ENCODE measurements at regions not wholly inside any gene's neighbourhood (a gene's known extent, or its start where the extent isn't known, plus 50 kb on each side); places are given as distances from the start of the nearest gene placed in this dataset.

DNA sequence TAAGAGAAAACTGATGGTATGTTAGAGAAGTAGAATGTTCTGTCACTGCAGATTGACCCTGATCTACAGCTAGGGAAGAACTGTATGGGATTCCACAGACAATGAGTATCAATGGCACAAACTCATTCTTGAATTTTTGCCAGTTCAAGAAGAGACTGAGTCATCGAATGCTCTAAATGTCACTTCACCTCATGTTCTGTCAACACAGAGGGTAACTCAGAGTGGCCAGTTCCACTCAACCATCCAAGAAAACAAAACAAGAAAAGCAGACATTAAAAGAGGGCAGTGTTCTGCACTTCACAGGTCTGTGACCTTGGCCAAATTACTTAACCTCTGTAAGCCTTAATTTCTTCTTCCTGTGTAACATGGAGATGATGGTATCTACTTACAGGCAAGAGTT lies 132.2 kb upstream of the HMHB1 start (continued):
- no peak for TF ChIP-seq ZFP62 (CRISPR knock-in tag; IDR thresholded peaks at IDR 0.05)
- no peak for TF ChIP-seq ZNF547 (CRISPR knock-in tag; IDR thresholded peaks at IDR 0.05)
- TF ChIP-seq ZNF790 (CRISPR knock-in tag; IDR thresholded peaks at IDR 0.05; ENCODE audit: borderline replicate concordance) = no peak
- no peak for TF ChIP-seq SPEN (CRISPR knock-in tag; IDR thresholded peaks at IDR 0.05; ENCODE audit: low read depth)
- TF ChIP-seq, protein P1, sequence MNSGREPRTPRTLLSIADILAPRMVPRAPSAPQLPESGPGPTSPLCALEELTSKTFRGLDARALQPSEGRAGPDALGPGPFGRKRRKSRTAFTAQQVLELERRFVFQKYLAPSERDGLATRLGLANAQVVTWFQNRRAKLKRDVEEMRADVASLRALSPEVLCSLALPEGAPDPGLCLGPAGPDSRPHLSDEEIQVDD (CRISPR knock-in tag; IDR thresholded peaks at IDR 0.05; ENCODE audit: borderline replicate concordance) = no peak
- TF ChIP-seq ZNF33A (CRISPR knock-in tag; IDR thresholded peaks at IDR 0.05; ENCODE audit: borderline replicate concordance) = no peak
- TF ChIP-seq ZNF615 (CRISPR knock-in tag; IDR thresholded peaks at IDR 0.05; ENCODE audit: borderline replicate concordance) = no peak
- TF ChIP-seq, protein P2, sequence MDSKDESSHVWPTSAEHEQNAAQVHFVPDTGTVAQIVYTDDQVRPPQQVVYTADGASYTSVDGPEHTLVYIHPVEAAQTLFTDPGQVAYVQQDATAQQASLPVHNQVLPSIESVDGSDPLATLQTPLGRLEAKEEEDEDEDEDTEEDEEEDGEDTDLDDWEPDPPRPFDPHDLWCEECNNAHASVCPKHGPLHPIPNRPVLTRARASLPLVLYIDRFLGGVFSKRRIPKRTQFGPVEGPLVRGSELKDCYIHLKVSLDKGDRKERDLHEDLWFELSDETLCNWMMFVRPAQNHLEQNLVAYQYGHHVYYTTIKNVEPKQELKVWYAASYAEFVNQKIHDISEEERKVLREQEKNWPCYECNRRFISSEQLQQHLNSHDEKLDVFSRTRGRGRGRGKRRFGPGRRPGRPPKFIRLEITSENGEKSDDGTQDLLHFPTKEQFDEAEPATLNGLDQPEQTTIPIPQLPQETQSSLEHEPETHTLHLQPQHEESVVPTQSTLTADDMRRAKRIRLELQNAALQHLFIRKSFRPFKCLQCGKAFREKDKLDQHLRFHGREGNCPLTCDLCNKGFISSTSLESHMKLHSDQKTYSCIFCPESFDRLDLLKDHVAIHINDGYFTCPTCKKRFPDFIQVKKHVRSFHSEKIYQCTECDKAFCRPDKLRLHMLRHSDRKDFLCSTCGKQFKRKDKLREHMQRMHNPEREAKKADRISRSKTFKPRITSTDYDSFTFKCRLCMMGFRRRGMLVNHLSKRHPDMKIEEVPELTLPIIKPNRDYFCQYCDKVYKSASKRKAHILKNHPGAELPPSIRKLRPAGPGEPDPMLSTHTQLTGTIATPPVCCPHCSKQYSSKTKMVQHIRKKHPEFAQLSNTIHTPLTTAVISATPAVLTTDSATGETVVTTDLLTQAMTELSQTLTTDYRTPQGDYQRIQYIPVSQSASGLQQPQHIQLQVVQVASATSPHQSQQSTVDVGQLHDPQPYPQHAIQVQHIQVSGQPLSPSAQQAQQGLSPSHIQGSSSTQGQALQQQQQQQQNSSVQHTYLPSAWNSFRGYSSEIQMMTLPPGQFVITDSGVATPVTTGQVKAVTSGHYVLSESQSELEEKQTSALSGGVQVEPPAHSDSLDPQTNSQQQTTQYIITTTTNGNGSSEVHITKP (CRISPR knock-in tag; IDR thresholded peaks at IDR 0.05; ENCODE audit: low read depth) = 0 out of 2 replicates have a peak, but pooled peaks have one; percentile 40
- TF ChIP-seq ZNF747 (CRISPR knock-in tag; IDR thresholded peaks at IDR 0.05; ENCODE audit: borderline replicate concordance) = no peak
- TF ChIP-seq RAD21 (CRISPR knock-in tag; IDR thresholded peaks at IDR 0.05) = no peak
- TF ChIP-seq, protein P3, sequence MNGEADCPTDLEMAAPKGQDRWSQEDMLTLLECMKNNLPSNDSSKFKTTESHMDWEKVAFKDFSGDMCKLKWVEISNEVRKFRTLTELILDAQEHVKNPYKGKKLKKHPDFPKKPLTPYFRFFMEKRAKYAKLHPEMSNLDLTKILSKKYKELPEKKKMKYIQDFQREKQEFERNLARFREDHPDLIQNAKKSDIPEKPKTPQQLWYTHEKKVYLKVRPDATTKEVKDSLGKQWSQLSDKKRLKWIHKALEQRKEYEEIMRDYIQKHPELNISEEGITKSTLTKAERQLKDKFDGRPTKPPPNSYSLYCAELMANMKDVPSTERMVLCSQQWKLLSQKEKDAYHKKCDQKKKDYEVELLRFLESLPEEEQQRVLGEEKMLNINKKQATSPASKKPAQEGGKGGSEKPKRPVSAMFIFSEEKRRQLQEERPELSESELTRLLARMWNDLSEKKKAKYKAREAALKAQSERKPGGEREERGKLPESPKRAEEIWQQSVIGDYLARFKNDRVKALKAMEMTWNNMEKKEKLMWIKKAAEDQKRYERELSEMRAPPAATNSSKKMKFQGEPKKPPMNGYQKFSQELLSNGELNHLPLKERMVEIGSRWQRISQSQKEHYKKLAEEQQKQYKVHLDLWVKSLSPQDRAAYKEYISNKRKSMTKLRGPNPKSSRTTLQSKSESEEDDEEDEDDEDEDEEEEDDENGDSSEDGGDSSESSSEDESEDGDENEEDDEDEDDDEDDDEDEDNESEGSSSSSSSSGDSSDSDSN (CRISPR knock-in tag; IDR thresholded peaks at IDR 0.05) = no peak
- TF ChIP-seq, protein P4, sequence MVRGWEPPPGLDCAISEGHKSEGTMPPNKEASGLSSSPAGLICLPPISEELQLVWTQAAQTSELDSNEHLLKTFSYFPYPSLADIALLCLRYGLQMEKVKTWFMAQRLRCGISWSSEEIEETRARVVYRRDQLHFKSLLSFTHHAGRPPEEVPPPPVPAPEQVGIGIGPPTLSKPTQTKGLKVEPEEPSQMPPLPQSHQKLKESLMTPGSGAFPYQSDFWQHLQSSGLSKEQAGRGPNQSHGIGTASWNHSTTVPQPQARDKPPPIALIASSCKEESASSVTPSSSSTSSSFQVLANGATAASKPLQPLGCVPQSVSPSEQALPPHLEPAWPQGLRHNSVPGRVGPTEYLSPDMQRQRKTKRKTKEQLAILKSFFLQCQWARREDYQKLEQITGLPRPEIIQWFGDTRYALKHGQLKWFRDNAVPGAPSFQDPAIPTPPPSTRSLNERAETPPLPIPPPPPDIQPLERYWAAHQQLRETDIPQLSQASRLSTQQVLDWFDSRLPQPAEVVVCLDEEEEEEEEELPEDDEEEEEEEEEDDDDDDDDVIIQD (CRISPR knock-in tag; IDR thresholded peaks at IDR 0.05; ENCODE audit: low read depth) = peak; percentile 70
- TF ChIP-seq, protein P5, sequence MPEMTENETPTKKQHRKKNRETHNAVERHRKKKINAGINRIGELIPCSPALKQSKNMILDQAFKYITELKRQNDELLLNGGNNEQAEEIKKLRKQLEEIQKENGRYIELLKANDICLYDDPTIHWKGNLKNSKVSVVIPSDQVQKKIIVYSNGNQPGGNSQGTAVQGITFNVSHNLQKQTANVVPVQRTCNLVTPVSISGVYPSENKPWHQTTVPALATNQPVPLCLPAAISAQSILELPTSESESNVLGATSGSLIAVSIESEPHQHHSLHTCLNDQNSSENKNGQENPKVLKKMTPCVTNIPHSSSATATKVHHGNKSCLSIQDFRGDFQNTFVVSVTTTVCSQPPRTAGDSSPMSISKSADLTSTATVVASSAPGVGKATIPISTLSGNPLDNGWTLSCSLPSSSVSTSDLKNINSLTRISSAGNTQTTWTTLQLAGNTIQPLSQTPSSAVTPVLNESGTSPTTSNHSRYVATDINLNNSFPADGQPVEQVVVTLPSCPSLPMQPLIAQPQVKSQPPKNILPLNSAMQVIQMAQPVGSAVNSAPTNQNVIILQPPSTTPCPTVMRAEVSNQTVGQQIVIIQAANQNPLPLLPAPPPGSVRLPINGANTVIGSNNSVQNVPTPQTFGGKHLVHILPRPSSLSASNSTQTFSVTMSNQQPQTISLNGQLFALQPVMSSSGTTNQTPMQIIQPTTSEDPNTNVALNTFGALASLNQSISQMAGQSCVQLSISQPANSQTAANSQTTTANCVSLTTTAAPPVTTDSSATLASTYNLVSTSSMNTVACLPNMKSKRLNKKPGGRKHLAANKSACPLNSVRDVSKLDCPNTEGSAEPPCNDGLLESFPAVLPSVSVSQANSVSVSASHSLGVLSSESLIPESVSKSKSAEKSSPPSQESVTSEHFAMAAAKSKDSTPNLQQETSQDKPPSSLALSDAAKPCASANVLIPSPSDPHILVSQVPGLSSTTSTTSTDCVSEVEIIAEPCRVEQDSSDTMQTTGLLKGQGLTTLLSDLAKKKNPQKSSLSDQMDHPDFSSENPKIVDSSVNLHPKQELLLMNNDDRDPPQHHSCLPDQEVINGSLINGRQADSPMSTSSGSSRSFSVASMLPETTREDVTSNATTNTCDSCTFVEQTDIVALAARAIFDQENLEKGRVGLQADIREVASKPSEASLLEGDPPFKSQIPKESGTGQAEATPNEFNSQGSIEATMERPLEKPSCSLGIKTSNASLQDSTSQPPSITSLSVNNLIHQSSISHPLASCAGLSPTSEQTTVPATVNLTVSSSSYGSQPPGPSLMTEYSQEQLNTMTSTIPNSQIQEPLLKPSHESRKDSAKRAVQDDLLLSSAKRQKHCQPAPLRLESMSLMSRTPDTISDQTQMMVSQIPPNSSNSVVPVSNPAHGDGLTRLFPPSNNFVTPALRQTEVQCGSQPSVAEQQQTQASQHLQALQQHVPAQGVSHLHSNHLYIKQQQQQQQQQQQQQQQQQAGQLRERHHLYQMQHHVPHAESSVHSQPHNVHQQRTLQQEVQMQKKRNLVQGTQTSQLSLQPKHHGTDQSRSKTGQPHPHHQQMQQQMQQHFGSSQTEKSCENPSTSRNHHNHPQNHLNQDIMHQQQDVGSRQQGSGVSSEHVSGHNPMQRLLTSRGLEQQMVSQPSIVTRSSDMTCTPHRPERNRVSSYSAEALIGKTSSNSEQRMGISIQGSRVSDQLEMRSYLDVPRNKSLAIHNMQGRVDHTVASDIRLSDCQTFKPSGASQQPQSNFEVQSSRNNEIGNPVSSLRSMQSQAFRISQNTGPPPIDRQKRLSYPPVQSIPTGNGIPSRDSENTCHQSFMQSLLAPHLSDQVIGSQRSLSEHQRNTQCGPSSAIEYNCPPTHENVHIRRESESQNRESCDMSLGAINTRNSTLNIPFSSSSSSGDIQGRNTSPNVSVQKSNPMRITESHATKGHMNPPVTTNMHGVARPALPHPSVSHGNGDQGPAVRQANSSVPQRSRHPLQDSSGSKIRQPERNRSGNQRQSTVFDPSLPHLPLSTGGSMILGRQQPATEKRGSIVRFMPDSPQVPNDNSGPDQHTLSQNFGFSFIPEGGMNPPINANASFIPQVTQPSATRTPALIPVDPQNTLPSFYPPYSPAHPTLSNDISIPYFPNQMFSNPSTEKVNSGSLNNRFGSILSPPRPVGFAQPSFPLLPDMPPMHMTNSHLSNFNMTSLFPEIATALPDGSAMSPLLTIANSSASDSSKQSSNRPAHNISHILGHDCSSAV (CRISPR knock-in tag; IDR thresholded peaks at IDR 0.05; ENCODE audit: borderline replicate concordance) = no peak
- no peak for TF ChIP-seq THAP11 (CRISPR knock-in tag; IDR thresholded peaks at IDR 0.05)

Measured in HepG2 (cell line).